Upper lobe of right lung (tissue), 1 donor: ENCODE measurements at regions not wholly inside any gene's neighbourhood (a gene's known extent, or its start where the extent isn't known, plus 50 kb on each side); places are given as distances from the start of the nearest gene placed in this dataset.

Source experiments
- ATAC-seq: fragments of 200-7000 bp; cut with Tn5 transposase; one replicate; pipeline ENCODE4 v1.9.1; 2020; ENCODE audit warnings: mild to moderate bottlenecking, moderate library complexity
- DNase-seq: peaks from one replicate; pipeline ENCODE4 v3.0.0-alpha.2; 2020
- H3K27ac ChIP-seq: fragments of 200-600 bp; one replicate; pipeline ENCODE4 v1.8.0; 2022
- H3K27me3 ChIP-seq: fragments of 200-600 bp; one replicate; pipeline ENCODE4 v1.8.0; 2022; ENCODE audit warnings: mild to moderate bottlenecking
- H3K36me3 ChIP-seq: fragments of 200-600 bp; one replicate; pipeline ENCODE4 v1.8.0; 2022
- H3K4me1 ChIP-seq: fragments of 200-600 bp; one replicate; pipeline ENCODE4 v1.8.0; 2022
- H3K4me3 ChIP-seq: fragments of 200-600 bp; one replicate; pipeline ENCODE4 v1.8.0; 2022; ENCODE audit warnings: mild to moderate bottlenecking
- H3K9me3 ChIP-seq: fragments of 200-600 bp; one replicate; pipeline ENCODE4 v1.8.0; 2022
- intact Hi-C: fragments of 100-400 bp; cut with DNase I; formaldehyde crosslinking; loops from one replicate; pipeline ENCODE4 v1.11.0; 2022
- TF ChIP-seq, protein P1 (sequence below): fragments of 200-600 bp; IDR thresholded peaks from one replicate; pipeline ENCODE4 v1.8.0; 2022; ENCODE audit warnings: antibody characterized with exemption
- donor health status: DM: no; HTN: yes; CAD: no; lungs with severe emphysema.

DNA sequence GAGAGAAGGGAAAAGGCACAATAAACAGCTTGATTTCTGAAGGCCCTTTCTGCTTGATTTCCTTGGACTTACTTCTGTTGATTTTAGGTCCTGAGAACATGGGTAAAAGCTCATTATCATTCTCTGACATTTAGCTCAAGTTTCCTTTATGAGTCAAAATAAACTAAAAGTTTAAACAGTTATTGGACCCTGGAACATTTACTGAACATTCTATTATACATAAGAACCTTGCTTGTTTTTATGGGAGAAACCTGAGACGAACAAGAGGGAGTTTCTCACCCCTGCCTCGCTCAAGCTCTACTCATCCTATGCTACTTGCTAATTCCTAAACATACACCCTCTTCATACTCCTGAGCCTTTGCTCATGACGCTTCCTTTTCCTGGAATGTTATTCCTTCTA is 538.3 kb upstream of the PKN2 start:
- ATAC-seq = no peak
- H3K27me3 ChIP-seq = no peaks in the 10 kb centered on the region
- H3K4me1 ChIP-seq = no peaks in the 10 kb centered on the region
- DNase-seq = no peak
- no peak overlapping the region for H3K27ac ChIP-seq
- intact Hi-C loops = no loop called here
- no peaks in the 10 kb centered on the region for H3K9me3 ChIP-seq
- H3K36me3 ChIP-seq = no peaks in the 10 kb centered on the region
- no peak overlapping the region for H3K4me3 ChIP-seq
- TF ChIP-seq, protein P1, sequence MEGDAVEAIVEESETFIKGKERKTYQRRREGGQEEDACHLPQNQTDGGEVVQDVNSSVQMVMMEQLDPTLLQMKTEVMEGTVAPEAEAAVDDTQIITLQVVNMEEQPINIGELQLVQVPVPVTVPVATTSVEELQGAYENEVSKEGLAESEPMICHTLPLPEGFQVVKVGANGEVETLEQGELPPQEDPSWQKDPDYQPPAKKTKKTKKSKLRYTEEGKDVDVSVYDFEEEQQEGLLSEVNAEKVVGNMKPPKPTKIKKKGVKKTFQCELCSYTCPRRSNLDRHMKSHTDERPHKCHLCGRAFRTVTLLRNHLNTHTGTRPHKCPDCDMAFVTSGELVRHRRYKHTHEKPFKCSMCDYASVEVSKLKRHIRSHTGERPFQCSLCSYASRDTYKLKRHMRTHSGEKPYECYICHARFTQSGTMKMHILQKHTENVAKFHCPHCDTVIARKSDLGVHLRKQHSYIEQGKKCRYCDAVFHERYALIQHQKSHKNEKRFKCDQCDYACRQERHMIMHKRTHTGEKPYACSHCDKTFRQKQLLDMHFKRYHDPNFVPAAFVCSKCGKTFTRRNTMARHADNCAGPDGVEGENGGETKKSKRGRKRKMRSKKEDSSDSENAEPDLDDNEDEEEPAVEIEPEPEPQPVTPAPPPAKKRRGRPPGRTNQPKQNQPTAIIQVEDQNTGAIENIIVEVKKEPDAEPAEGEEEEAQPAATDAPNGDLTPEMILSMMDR = no peak

DNA sequence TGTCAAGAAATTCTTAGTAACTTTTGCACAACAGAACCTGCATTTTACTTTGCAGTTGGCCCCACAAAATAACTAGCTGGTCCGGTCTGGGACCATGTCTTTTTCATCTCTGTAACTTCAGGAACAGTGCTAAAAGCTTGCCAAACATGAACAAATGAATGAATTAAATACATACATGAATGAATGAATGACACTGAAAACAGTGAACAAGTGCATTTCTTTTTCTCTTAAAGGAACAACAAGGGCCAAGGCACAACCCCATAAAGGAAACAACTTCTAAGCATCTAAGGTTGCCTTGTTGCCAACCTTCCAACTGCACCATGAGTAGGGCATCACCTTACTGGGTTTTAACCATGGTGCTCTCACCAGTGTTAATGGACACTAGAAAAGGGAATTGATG is 534.4 kb upstream of the PKN2 start:
- no peak for ATAC-seq

DNA sequence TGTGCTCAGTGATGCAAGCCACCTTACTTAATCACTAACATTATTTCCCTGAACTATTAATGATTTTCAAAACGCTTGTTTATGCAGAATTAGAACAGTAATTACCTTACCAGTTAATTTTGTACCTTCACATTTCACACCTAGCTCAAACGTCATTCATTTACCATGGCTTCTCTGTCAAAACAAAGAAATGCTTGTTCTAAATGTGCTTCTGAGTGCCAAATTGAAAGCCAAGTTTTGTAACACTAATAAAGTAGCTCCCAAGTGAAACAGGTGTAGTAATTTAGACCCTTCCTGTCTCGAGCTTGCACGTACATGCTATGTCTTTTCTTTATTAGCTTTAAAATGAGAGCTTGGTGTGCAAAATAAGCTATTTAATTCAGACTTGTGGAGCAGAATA is 533.7 kb upstream of the PKN2 start:
- Histone ChIP-seq H3K9me3 (no peaks in the 10 kb centered on the region), H3K4me1 (no peaks in the 10 kb centered on the region), H3K27ac (no peak overlapping the region), H3K27me3 (no peaks in the 10 kb centered on the region), H3K36me3 (no peaks in the 10 kb centered on the region), H3K4me3 (no peak overlapping the region)
- DNase-seq (no peak), ATAC-seq (no peak)
- intact Hi-C loops = no loop called here
- TF ChIP-seq, protein P1 = no peak

More for the DNA sequence above, 534.4 kb upstream of the PKN2 start:
- intact Hi-C loops = no loop called here
- no peaks in the 10 kb centered on the region for H3K9me3 ChIP-seq
- DNase-seq = no peak
- TF ChIP-seq, protein P1 = no peak
- no peaks in the 10 kb centered on the region for H3K4me1 ChIP-seq
- H3K36me3 ChIP-seq = no peaks in the 10 kb centered on the region
- H3K27me3 ChIP-seq = no peaks in the 10 kb centered on the region
- H3K4me3 ChIP-seq = no peak overlapping the region
- H3K27ac ChIP-seq = no peak overlapping the region

DNA sequence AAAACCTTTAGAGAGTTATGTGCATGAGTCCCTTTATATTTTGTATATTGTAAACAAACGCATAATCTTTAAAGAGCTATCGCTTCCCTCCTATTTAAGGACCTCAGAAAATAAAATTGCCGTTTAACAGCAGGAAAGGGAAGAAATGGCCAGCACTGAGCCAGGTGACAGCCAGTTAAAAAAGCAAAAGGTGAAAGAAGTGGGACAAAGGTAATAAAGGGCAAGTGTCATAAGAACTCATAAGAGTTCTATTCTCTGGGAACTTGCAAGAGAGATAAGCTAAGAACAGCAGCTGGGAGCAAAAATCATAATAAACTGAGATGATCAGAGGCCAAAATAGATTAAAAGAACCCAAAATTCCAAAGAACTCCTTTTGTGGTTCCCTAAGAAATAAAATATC is 520.9 kb upstream of the PKN2 start:
- Histone ChIP-seq H3K36me3 (no peaks in the 10 kb centered on the region), H3K9me3 (no peaks in the 10 kb centered on the region), H3K27me3 (no peaks in the 10 kb centered on the region), H3K4me3 (no peak overlapping the region), H3K4me1 (no peaks in the 10 kb centered on the region), H3K27ac (no peak overlapping the region)
- DNase-seq (no peak), ATAC-seq (no peak)
- intact Hi-C loops = no loop called here
- TF ChIP-seq, protein P1 = no peak

DNA sequence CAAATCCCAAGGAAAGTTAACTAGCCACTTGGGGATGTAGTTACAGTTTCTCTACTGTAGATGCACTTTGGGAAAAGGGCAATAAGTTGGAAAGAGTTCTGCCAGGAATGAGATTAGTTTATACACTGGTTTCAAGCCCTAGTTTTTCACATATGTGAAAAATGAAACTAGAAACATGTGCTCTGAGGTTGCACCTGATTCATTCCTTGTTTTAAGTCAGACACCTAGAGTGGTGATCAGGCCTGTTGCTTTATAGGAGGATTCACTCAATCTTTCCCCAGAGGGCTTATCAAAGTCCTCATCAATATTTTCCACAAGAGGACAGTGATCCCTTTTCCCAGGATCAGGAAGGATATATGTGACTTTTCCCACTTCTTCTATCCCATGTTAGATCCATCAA is 515.9 kb upstream of the PKN2 start:
- H3K4me3 ChIP-seq = no peak overlapping the region
- H3K36me3 ChIP-seq = no peaks in the 10 kb centered on the region
- ATAC-seq = no peak
- H3K27ac ChIP-seq = no peak overlapping the region
- TF ChIP-seq, protein P1 = no peak
- no peaks in the 10 kb centered on the region for H3K4me1 ChIP-seq
- no peaks in the 10 kb centered on the region for H3K9me3 ChIP-seq
- no peaks in the 10 kb centered on the region for H3K27me3 ChIP-seq
- intact Hi-C loops = no loop called here
- DNase-seq = no peak

DNA sequence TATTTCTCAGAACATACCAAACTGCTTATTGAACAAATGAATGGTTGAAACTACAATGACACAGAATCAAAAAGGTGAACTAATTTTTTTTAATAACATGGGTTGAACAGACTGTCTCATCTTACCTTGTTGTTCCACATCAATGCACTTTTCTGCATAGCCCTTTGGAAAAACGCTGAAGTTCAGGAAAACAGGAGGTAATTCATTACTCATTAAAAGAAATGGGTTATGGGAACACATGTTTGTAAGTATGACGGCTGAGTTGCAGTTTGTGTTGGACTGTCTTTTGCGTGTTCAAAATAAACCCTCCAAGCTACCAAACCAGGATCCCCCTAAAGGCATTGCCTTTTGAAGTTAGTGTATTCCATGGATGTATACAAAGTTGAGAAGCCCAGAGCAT is 514.9 kb upstream of the PKN2 start:
- H3K9me3 ChIP-seq = no peaks in the 10 kb centered on the region
- H3K4me3 ChIP-seq = no peak overlapping the region
- intact Hi-C loops = no loop called here

More for the DNA sequence above, 514.9 kb upstream of the PKN2 start:
- no peak for ATAC-seq
- no peaks in the 10 kb centered on the region for H3K27me3 ChIP-seq
- no peak overlapping the region for H3K27ac ChIP-seq
- TF ChIP-seq, protein P1 = no peak
- H3K4me1 ChIP-seq = no peaks in the 10 kb centered on the region
- no peak for DNase-seq
- H3K36me3 ChIP-seq = no peaks in the 10 kb centered on the region
